PFSK-1 (cell line): ENCODE measurements at regions not wholly inside any gene's neighbourhood (a gene's known extent, or its start where the extent isn't known, plus 50 kb on each side); places are given as distances from the start of the nearest gene placed in this dataset.

Source experiments
- FOXP2 ChIP-seq: optimal IDR thresholded peaks from 2 replicates; pipeline ENCODE3; 2011; ENCODE audit warnings: borderline replicate concordance, control low read depth, inconsistent platforms; ENCODE audit not compliant: insufficient read depth; ENCODE audit errors: extremely low read length, extremely low read depth
- POLR2AphosphoS5 ChIP-seq: IDR thresholded peaks from 2 replicates; pipeline ENCODE4 v1.6.1; 2012; ENCODE audit warnings: low read depth, mild to moderate bottlenecking, control low read depth, low read length, moderate library complexity
- SIN3A ChIP-seq: IDR thresholded peaks from 2 replicates; pipeline ENCODE4 v1.6.1; 2012; ENCODE audit warnings: mild to moderate bottlenecking, low read length, moderate library complexity, borderline replicate concordance; ENCODE audit not compliant: insufficient read depth
- TAF1 ChIP-seq: IDR thresholded peaks from 2 replicates; pipeline ENCODE4 v1.6.1; 2012; ENCODE audit warnings: low read length, control low read depth, borderline replicate concordance; ENCODE audit not compliant: insufficient read depth
- TF ChIP-seq, protein P1 (sequence below), 2 experiments: IDR thresholded peaks; 2 replicates each; pipeline versions ENCODE4 v1.6.1 to v1.8.0; 2011 to 2012; ENCODE audit warnings: low read depth in 2 of 2, low read length in 2 of 2, control low read depth in 1 of 2, inconsistent platforms in 1 of 2, mild to moderate bottlenecking in 1 of 2, moderate library complexity in 1 of 2; ENCODE audit not compliant: insufficient read depth in 1 of 2

GRCh38 chr13:50344717-50345116 lies 329.5 kb downstream of the KCNRG start:
- TF ChIP-seq, protein P1, sequence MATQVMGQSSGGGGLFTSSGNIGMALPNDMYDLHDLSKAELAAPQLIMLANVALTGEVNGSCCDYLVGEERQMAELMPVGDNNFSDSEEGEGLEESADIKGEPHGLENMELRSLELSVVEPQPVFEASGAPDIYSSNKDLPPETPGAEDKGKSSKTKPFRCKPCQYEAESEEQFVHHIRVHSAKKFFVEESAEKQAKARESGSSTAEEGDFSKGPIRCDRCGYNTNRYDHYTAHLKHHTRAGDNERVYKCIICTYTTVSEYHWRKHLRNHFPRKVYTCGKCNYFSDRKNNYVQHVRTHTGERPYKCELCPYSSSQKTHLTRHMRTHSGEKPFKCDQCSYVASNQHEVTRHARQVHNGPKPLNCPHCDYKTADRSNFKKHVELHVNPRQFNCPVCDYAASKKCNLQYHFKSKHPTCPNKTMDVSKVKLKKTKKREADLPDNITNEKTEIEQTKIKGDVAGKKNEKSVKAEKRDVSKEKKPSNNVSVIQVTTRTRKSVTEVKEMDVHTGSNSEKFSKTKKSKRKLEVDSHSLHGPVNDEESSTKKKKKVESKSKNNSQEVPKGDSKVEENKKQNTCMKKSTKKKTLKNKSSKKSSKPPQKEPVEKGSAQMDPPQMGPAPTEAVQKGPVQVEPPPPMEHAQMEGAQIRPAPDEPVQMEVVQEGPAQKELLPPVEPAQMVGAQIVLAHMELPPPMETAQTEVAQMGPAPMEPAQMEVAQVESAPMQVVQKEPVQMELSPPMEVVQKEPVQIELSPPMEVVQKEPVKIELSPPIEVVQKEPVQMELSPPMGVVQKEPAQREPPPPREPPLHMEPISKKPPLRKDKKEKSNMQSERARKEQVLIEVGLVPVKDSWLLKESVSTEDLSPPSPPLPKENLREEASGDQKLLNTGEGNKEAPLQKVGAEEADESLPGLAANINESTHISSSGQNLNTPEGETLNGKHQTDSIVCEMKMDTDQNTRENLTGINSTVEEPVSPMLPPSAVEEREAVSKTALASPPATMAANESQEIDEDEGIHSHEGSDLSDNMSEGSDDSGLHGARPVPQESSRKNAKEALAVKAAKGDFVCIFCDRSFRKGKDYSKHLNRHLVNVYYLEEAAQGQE (IDR thresholded peaks at IDR 0.05; ENCODE audit: insufficient read depth in 1 of 2, low read depth in 2 of 2, low read length in 2 of 2) = no peak
- no peak for TF ChIP-seq SIN3A
- no peak for TF ChIP-seq TAF1
- no peak for TF ChIP-seq FOXP2
- no peak for TF ChIP-seq POLR2AphosphoS5

GRCh38 chr13:50345804-50346203 lies 330.6 kb downstream of the KCNRG start:
- TF ChIP-seq, protein P1 (IDR thresholded peaks at IDR 0.05; ENCODE audit: insufficient read depth in 1 of 2, low read depth in 2 of 2, low read length in 2 of 2) = no peak

- TF ChIP-seq, protein P1 (IDR thresholded peaks at IDR 0.05; ENCODE audit: insufficient read depth in 1 of 2, low read depth in 2 of 2, low read length in 2 of 2) = no peak
- TF ChIP-seq SIN3A (no peak), FOXP2 (no peak), POLR2AphosphoS5 (no peak), TAF1 (no peak)
Measured at GRCh38 chr13:50348371-50348770, 333.1 kb downstream of the KCNRG start.

- TF ChIP-seq, protein P1 (IDR thresholded peaks at IDR 0.05; ENCODE audit: insufficient read depth in 1 of 2, low read depth in 2 of 2, low read length in 2 of 2) = no peak
- TF ChIP-seq SIN3A = no peak
- TF ChIP-seq FOXP2 = no peak
- no peak for TF ChIP-seq TAF1
- TF ChIP-seq POLR2AphosphoS5 = no peak
Measured at GRCh38 chr13:50352720-50353480, 337.7 kb downstream of the KCNRG start.
